Smooth muscle cell (in vitro differentiated cells): ENCODE measurements at regions not wholly inside any gene's neighbourhood (a gene's known extent, or its start where the extent isn't known, plus 50 kb on each side); places are given as distances from the start of the nearest gene placed in this dataset.

Source experiments
- DNase-seq: peaks from one replicate; lab custom pipeline; 2025; ENCODE audit not compliant: unreplicated experiment; lab: John Stamatoyannopoulos, UW
- H2AFZ ChIP-seq: fragments of 200-600 bp; sonication (generic); 2 replicates; pipeline ENCODE4 v1.6.0; 2016; ENCODE audit warnings: antibody characterized with exemption, low read depth, mild to moderate bottlenecking
- H3F3A ChIP-seq: fragments of 200-600 bp; sonication (generic); 2 replicates; pipeline ENCODE4 v1.6.0; 2017; ENCODE audit warnings: antibody characterized with exemption, low read depth
- H3K27ac ChIP-seq: fragments of 200-600 bp; sonication (generic); 2 replicates; pipeline ENCODE4 v1.5.1; 2016; ENCODE audit warnings: low read depth, mild to moderate bottlenecking
- H3K27me3 ChIP-seq: fragments of 200-600 bp; sonication (generic); 2 replicates; pipeline ENCODE4 v1.6.1; 2016; ENCODE audit warnings: low read depth, mild to moderate bottlenecking
- H3K36me3 ChIP-seq: fragments of 200-600 bp; sonication (generic); 2 replicates; pipeline ENCODE4 v1.5.1; 2016; ENCODE audit warnings: low read depth
- H3K4me1 ChIP-seq: fragments of 200-600 bp; sonication (generic); 2 replicates; pipeline ENCODE4 v1.5.1; 2016; ENCODE audit warnings: low read depth
- H3K4me2 ChIP-seq: fragments of 200-600 bp; sonication (generic); 2 replicates; pipeline ENCODE4 v1.6.0; 2016; ENCODE audit warnings: mild to moderate bottlenecking
- H3K4me3 ChIP-seq: fragments of 200-600 bp; sonication (generic); 2 replicates; pipeline ENCODE4 v1.5.1; 2016; ENCODE audit warnings: mild to moderate bottlenecking
- H3K79me2 ChIP-seq: fragments of 200-600 bp; sonication (generic); 2 replicates; pipeline ENCODE4 v1.6.0; 2016; ENCODE audit warnings: low read depth, mild to moderate bottlenecking
- H3K9ac ChIP-seq: fragments of 200-600 bp; sonication (generic); 2 replicates; pipeline ENCODE4 v1.6.0; 2016; ENCODE audit warnings: low read depth
- H3K9me3 ChIP-seq: fragments of 200-600 bp; sonication (generic); replicated peaks from 2 replicates; pipeline ENCODE4 v1.5.1; 2016; ENCODE audit warnings: low read depth
- H4K20me1 ChIP-seq: fragments of 200-600 bp; sonication (generic); 2 replicates; pipeline ENCODE4 v1.6.0; 2016; ENCODE audit warnings: low read depth
- CTCF ChIP-seq: fragments of 200-600 bp; sonication (generic); IDR thresholded peaks from 2 replicates; pipeline ENCODE4 v1.5.1; 2017; ENCODE audit warnings: borderline replicate concordance, mild to moderate bottlenecking, antibody characterized with exemption; ENCODE audit not compliant: insufficient read depth, poor library complexity, severe bottlenecking
- WGBS: methylation state at CpG from one replicate; pipeline ENCODE4 v1.1.7; 2016; ENCODE audit warnings: low lambda C conversion rate; 5-methylcytosine and 5-hydroxymethylcytosine counted together

GRCh38 chr13:44199627-44200207, 173.9 kb upstream of the SERP2 start:
- H3K79me2 ChIP-seq = no peaks in the 10 kb centered on the region
- no peaks in the 10 kb centered on the region for H3K4me1 ChIP-seq
- no peaks in the 10 kb centered on the region for H3K36me3 ChIP-seq
- no peaks in the 10 kb centered on the region for H3K27me3 ChIP-seq
- no peaks in the 10 kb centered on the region for H3K9me3 ChIP-seq
- no peak overlapping the region for H2AFZ ChIP-seq
- no peak for DNase-seq
- TF ChIP-seq CTCF = no peak
- 61% methylated on average over 2 of the region's 2 CpGs for WGBS
- H4K20me1 ChIP-seq = no peaks in the 10 kb centered on the region
- H3K4me2 ChIP-seq = no peak overlapping the region
- no peak overlapping the region for H3K27ac ChIP-seq
- H3K9ac ChIP-seq = no peak overlapping the region
- H3K4me3 ChIP-seq = no peak overlapping the region
- H3F3A ChIP-seq = no peaks in the 10 kb centered on the region

GRCh38 chr13:44206434-44206833, 167.2 kb upstream of the SERP2 start:
- Histone ChIP-seq H3K36me3 (no peaks in the 10 kb centered on the region), H2AFZ (no peak overlapping the region), H3F3A (no peaks in the 10 kb centered on the region), H3K4me3 (no peak overlapping the region), H3K4me2 (no peak overlapping the region), H3K27me3 (no peaks in the 10 kb centered on the region), H3K27ac (no peak overlapping the region), H3K79me2 (no peaks in the 10 kb centered on the region), H3K9me3 (no peaks in the 10 kb centered on the region), H3K9ac (no peak overlapping the region), H3K4me1 (no peaks in the 10 kb centered on the region), H4K20me1 (no peaks in the 10 kb centered on the region)
- 93% methylated on average over 3 of the region's 3 CpGs for WGBS
- no peak for DNase-seq
- TF ChIP-seq CTCF = no peak

- Histone ChIP-seq H3K9ac (no peak overlapping the region), H3K27me3 (no peaks in the 10 kb centered on the region), H3K36me3 (no peaks in the 10 kb centered on the region), H3F3A (no peaks in the 10 kb centered on the region), H3K9me3 (no peaks in the 10 kb centered on the region), H3K4me1 (no peaks in the 10 kb centered on the region), H3K4me2 (no peak overlapping the region), H3K79me2 (no peaks in the 10 kb centered on the region), H3K27ac (no peak overlapping the region), H3K4me3 (no peak overlapping the region), H4K20me1 (no peaks in the 10 kb centered on the region), H2AFZ (no peak overlapping the region)
- no peak for TF ChIP-seq CTCF
- WGBS = 98% methylated on average over 2 of the region's 2 CpGs
- no peak for DNase-seq
These were observed 166.1 kb upstream of the SERP2 start for GRCh38 chr13:44207476-44207875.

GRCh38 chr13:44210525-44210924, 163.1 kb upstream of the SERP2 start:
- Histone ChIP-seq H3K27ac (no peak overlapping the region), H3K36me3 (no peaks in the 10 kb centered on the region), H3F3A (peaks cover 2% of the 10 kb centered on the region), H3K9ac (no peak overlapping the region), H4K20me1 (no peaks in the 10 kb centered on the region), H3K79me2 (no peaks in the 10 kb centered on the region), H2AFZ (no peak overlapping the region), H3K9me3 (no peaks in the 10 kb centered on the region), H3K4me2 (no peak overlapping the region), H3K4me3 (no peak overlapping the region), H3K4me1 (no peaks in the 10 kb centered on the region), H3K27me3 (no peaks in the 10 kb centered on the region)
- TF ChIP-seq CTCF = no peak
- DNase-seq = no peak
- WGBS = 93% methylated on average over 2 of the region's 2 CpGs
